NCI-H1092 (cell line): ENCODE measurements at regions not wholly inside any gene's neighbourhood (a gene's known extent, or its start where the extent isn't known, plus 50 kb on each side); places are given as distances from the start of the nearest gene placed in this dataset.
A peak's percentile ranks its signal among the peaks of the same experiment; 100 is the strongest.
"Not testable (repeated sequence)": the region's sequence is repeated elsewhere in the genome, so short reads cannot be mapped to it uniquely, and the experiment has no call there.

Source experiments
- DNase-seq: peaks from one replicate; lab custom pipeline; 2025; lab: John Stamatoyannopoulos, UW

GRCh38 chr3:182136008-182136910, 424.5 kb downstream of the SOX2 start:
- peak; percentile 29 for DNase-seq

- no peak for DNase-seq
These were observed 426.7 kb downstream of the SOX2 start for GRCh38 chr3:182138393-182138792.

GRCh38 chr3:182139627-182140357, 428.1 kb downstream of the SOX2 start:
- DNase-seq: no peak

GRCh38 chr3:182142928-182143327, 431.2 kb downstream of the SOX2 start:
- no peak for DNase-seq

- no peak for DNase-seq
These were observed 432.2 kb downstream of the SOX2 start for GRCh38 chr3:182143903-182144302.

GRCh38 chr3:182148360-182148759, 436.6 kb downstream of the SOX2 start:
- no peak for DNase-seq

GRCh38 chr3:182149594-182149993, 437.9 kb downstream of the SOX2 start:
- DNase-seq: no peak

GRCh38 chr3:182156326-182156725, 444.6 kb downstream of the SOX2 start:
- not testable (repeated sequence) for DNase-seq

GRCh38 chr3:182165234-182165633, 453.5 kb downstream of the SOX2 start:
- DNase-seq: no peak

- DNase-seq: no peak
These were observed 460.8 kb downstream of the SOX2 start for GRCh38 chr3:182172534-182172933.

GRCh38 chr3:182178488-182179200, 466.9 kb downstream of the SOX2 start:
- no peak for DNase-seq

GRCh38 chr3:182179631-182180030, 467.9 kb downstream of the SOX2 start:
- DNase-seq: no peak

- no peak for DNase-seq
These were observed 469.1 kb downstream of the SOX2 start for GRCh38 chr3:182180654-182181385.

GRCh38 chr3:182182531-182182968, 470.8 kb downstream of the SOX2 start:
- no peak for DNase-seq

GRCh38 chr3:182183716-182184430, 472.1 kb downstream of the SOX2 start:
- DNase-seq: no peak

GRCh38 chr3:182185313-182185712, 473.6 kb downstream of the SOX2 start:
- DNase-seq: no peak

- DNase-seq: no peak
These were observed 478.3 kb downstream of the SOX2 start for GRCh38 chr3:182190056-182190455.

- DNase-seq: no peak
These were observed 486.6 kb downstream of the SOX2 start for GRCh38 chr3:182198345-182198744.

GRCh38 chr3:182201456-182202168, 489.9 kb downstream of the SOX2 start:
- DNase-seq: no peak

- peak; percentile 21 for DNase-seq
These were observed 500.9 kb downstream of the SOX2 start for GRCh38 chr3:182212479-182213076.
